ENCODE measurements at regions not wholly inside any gene's neighbourhood (a gene's known extent, or its start where the extent isn't known, plus 50 kb on each side); places are given as distances from the start of the nearest gene placed in this dataset.

DNA sequence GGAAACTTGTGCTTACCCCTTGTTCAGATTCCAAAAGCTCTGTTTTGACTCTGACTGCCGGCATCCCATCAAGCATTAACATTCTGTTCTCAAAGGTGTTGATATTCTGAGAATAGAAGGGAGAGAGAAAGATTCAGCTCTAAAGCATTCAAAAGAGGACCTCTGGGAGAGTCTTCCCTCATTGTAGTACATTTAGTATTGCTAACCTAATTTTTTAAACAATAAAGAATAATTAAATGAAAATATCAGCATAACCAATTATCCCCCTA lies 190.3 kb downstream of the KLF12 start:
- no peaks in the 10 kb centered on the region for H3K9me3 ChIP-seq
- H3K27ac ChIP-seq: no peak overlapping the region
- no peaks in the 10 kb centered on the region for H3K36me3 ChIP-seq
- H3K4me1 ChIP-seq: peaks cover 0 to 31% (median 2%) of the 10 kb centered on the region in 4 donors
- no peak overlapping the region for H3K4me3 ChIP-seq
- DNase-seq: no peak
- intact Hi-C loops (cut with DNase I; ENCODE audit: low total_unique reads): no loop called here
- TF ChIP-seq, protein P1, sequence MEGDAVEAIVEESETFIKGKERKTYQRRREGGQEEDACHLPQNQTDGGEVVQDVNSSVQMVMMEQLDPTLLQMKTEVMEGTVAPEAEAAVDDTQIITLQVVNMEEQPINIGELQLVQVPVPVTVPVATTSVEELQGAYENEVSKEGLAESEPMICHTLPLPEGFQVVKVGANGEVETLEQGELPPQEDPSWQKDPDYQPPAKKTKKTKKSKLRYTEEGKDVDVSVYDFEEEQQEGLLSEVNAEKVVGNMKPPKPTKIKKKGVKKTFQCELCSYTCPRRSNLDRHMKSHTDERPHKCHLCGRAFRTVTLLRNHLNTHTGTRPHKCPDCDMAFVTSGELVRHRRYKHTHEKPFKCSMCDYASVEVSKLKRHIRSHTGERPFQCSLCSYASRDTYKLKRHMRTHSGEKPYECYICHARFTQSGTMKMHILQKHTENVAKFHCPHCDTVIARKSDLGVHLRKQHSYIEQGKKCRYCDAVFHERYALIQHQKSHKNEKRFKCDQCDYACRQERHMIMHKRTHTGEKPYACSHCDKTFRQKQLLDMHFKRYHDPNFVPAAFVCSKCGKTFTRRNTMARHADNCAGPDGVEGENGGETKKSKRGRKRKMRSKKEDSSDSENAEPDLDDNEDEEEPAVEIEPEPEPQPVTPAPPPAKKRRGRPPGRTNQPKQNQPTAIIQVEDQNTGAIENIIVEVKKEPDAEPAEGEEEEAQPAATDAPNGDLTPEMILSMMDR (IDR thresholded peaks at IDR 0.05): no peak
- H3K27me3 ChIP-seq: no peaks in the 10 kb centered on the region

GRCh38 chr13:73943137-73943964 lies 190.9 kb downstream of the KLF12 start:
- intact Hi-C loops (cut with DNase I; ENCODE audit: low total_unique reads): no loop called here
- H3K4me1 ChIP-seq: peaks cover 0 to 37% (median 2%) of the 10 kb centered on the region in 4 donors
- H3K27ac ChIP-seq: no peak overlapping the region
- no peaks in the 10 kb centered on the region for H3K27me3 ChIP-seq
- TF ChIP-seq, protein P1 (IDR thresholded peaks at IDR 0.05): no peak
- DNase-seq: no peak
- H3K4me3 ChIP-seq: no peak overlapping the region
- no peaks in the 10 kb centered on the region for H3K36me3 ChIP-seq
- H3K9me3 ChIP-seq: no peaks in the 10 kb centered on the region

DNA sequence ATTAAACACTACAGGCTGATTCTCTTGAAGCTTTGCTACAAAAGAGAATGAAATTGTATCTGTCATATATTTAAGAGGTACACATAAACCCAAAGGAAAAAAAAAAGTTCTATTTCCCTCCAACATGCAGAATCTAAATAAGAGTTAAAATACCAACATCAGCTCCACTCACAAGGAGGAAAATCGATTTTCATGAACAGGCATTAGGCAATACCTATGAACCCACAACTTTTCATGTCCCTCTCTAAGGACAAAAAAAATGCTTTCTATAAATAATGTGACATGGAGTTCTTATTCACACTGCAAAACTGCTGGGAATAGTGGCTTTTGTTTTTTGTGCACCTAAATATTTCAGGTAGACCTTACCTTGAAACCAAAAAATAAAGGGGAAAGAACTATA lies 192.5 kb downstream of the KLF12 start:
- Histone ChIP-seq H3K27ac (no peak overlapping the region), H3K36me3 (no peaks in the 10 kb centered on the region)

DNA sequence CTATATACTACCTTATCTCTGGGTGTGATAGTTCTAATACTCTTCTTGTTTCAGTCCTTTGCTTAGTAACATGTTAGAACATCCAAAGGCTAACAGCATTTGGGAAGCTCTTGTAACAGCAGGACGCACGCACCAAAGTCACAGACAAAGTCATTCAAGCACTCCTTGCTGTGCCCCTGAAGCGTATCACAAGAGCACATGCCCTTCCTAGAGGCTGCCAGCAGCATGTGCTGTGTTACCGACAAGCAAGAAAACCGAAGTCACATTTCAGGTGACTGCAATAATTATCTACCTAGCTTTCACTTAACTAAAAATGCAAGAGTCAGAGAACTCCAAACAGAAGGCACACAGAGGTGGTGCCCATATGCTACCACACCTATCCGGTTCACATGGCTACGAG lies 194.1 kb downstream of the KLF12 start:
- Histone ChIP-seq H3K36me3 (no peaks in the 10 kb centered on the region), H3K27me3 (no peaks in the 10 kb centered on the region), H3K4me3 (no peak overlapping the region), H3K9me3 (no peaks in the 10 kb centered on the region), H3K4me1 (peaks cover 0 to 34% (median 0%) of the 10 kb centered on the region in 4 donors), H3K27ac (no peak overlapping the region)
- intact Hi-C loops (cut with DNase I; ENCODE audit: low total_unique reads): no loop called here
- no peak for DNase-seq
- TF ChIP-seq, protein P1 (IDR thresholded peaks at IDR 0.05): no peak

More for the DNA sequence above, 192.5 kb downstream of the KLF12 start:
- TF ChIP-seq, protein P1 (IDR thresholded peaks at IDR 0.05): no peak
- no peak for DNase-seq
- H3K27me3 ChIP-seq: no peaks in the 10 kb centered on the region
- no peaks in the 10 kb centered on the region for H3K9me3 ChIP-seq
- intact Hi-C loops (cut with DNase I; ENCODE audit: low total_unique reads): no loop called here
- peaks cover 0 to 45% (median 2%) of the 10 kb centered on the region in 4 donors for H3K4me1 ChIP-seq
- no peak overlapping the region for H3K4me3 ChIP-seq

- Histone ChIP-seq H3K9me3 (no peaks in the 10 kb centered on the region), H3K27ac (no peak overlapping the region), H3K4me3 (no peak overlapping the region), H3K27me3 (no peaks in the 10 kb centered on the region), H3K4me1 (peaks cover 0 to 29% (median 0%) of the 10 kb centered on the region in 4 donors), H3K36me3 (no peaks in the 10 kb centered on the region)
- DNase-seq: no peak
- intact Hi-C loops (cut with DNase I; ENCODE audit: low total_unique reads): no loop called here
- TF ChIP-seq, protein P1 (IDR thresholded peaks at IDR 0.05): no peak
Observed at GRCh38 chr13:73939603-73940002, 194.6 kb downstream of the KLF12 start.

- TF ChIP-seq, protein P1 (IDR thresholded peaks at IDR 0.05): no peak
Observed at GRCh38 chr13:73939071-73939380, 195.2 kb downstream of the KLF12 start.

More at GRCh38 chr13:73939071-73939380, 195.2 kb downstream of the KLF12 start:
- H3K4me1 ChIP-seq: peaks cover 0 to 26% (median 0%) of the 10 kb centered on the region in 4 donors
- no peaks in the 10 kb centered on the region for H3K27me3 ChIP-seq
- H3K9me3 ChIP-seq: no peaks in the 10 kb centered on the region
- no peak for DNase-seq
- no peaks in the 10 kb centered on the region for H3K36me3 ChIP-seq
- intact Hi-C loops (cut with DNase I; ENCODE audit: low total_unique reads): no loop called here
- no peak overlapping the region for H3K27ac ChIP-seq
- H3K4me3 ChIP-seq: no peak overlapping the region

Data from tibial artery (tissue), 4 donors.